ENCODE measurements at regions not wholly inside any gene's neighbourhood (a gene's known extent, or its start where the extent isn't known, plus 50 kb on each side); places are given as distances from the start of the nearest gene placed in this dataset.

DNA sequence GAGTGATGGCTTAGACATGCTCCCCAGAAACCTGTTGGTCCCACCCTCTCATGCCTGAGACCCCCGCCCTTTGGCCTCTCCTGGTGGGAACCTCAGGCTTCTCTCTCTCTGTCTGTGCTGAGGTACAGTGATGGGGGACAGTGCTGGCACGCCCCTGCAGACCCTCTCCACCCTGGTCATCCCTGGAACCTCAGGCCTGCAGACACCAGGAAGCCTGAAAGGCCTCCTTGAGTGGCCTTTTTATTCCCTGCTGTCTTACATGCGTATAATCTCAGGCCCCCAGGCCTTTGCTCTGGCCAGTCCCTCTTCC is 78.5 kb upstream of the MAFB start:
- TF ChIP-seq, protein P1, sequence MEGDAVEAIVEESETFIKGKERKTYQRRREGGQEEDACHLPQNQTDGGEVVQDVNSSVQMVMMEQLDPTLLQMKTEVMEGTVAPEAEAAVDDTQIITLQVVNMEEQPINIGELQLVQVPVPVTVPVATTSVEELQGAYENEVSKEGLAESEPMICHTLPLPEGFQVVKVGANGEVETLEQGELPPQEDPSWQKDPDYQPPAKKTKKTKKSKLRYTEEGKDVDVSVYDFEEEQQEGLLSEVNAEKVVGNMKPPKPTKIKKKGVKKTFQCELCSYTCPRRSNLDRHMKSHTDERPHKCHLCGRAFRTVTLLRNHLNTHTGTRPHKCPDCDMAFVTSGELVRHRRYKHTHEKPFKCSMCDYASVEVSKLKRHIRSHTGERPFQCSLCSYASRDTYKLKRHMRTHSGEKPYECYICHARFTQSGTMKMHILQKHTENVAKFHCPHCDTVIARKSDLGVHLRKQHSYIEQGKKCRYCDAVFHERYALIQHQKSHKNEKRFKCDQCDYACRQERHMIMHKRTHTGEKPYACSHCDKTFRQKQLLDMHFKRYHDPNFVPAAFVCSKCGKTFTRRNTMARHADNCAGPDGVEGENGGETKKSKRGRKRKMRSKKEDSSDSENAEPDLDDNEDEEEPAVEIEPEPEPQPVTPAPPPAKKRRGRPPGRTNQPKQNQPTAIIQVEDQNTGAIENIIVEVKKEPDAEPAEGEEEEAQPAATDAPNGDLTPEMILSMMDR (IDR thresholded peaks at IDR 0.05; ENCODE audit: low read depth, low read length, poor library complexity, severe bottlenecking), result no peak
- TF ChIP-seq EZH2phosphoT487 (IDR thresholded peaks at IDR 0.05; ENCODE audit: borderline replicate concordance, low read length), result no peak
